Erythroblast (primary cell): ENCODE measurements at regions not wholly inside any gene's neighbourhood (a gene's known extent, or its start where the extent isn't known, plus 50 kb on each side); places are given as distances from the start of the nearest gene placed in this dataset.

Source experiments
- GATA1 ChIP-seq: IDR thresholded peaks from 2 replicates; pipeline ENCODE4 v1.6.1; 2011; ENCODE audit warnings: low read depth, mild to moderate bottlenecking, control low read depth, low read length, moderate library complexity
- POLR2A ChIP-seq: IDR thresholded peaks from 2 replicates; pipeline ENCODE4 v1.6.1; 2011; ENCODE audit warnings: mild to moderate bottlenecking, low read length

GRCh38 chr2:158025255-158025996 is 76.2 kb upstream of the UPP2 start:
- TF ChIP-seq POLR2A, result no peak
- TF ChIP-seq GATA1, result no peak
